HG03103 (cell line): ENCODE measurements at regions not wholly inside any gene's neighbourhood (a gene's known extent, or its start where the extent isn't known, plus 50 kb on each side); places are given as distances from the start of the nearest gene placed in this dataset.

ENCODE experiments used
- ATAC-seq: cut with Tn5 transposase; IDR thresholded peaks from one replicate; pipeline ENCODE4 v1.9.1; 2021; ENCODE audit warnings: low read depth; ENCODE audit not compliant: unreplicated experiment

- ATAC-seq, result no peak
Observed at GRCh38 chr6:169048865-169049205, 204.8 kb downstream of the THBS2 start.

- no peak for ATAC-seq
Observed at GRCh38 chr6:169048185-169048864, 205.3 kb downstream of the THBS2 start.

DNA sequence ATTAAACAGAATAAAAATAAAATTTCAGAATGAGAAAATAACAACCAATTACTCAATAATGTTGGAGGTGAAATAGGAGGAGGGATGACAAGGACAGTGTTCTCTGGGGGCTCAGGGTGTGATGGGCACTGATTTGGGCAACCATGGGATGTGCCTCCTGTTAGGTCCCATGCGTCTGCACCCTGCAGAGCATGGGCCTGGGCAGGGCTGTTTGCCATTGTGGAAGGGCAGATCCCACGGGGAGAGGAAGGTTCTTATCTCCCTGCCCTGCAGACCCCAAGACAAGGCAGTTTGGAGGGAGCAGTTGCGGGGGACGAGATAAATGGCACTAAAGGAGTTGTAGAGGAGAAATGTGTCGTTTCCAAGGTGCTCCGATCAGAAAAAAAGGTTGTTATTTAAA, 206.3 kb downstream of the THBS2 start:
- no peak for ATAC-seq

GRCh38 chr6:169046483-169047192, 207.0 kb downstream of the THBS2 start:
- no peak for ATAC-seq

DNA sequence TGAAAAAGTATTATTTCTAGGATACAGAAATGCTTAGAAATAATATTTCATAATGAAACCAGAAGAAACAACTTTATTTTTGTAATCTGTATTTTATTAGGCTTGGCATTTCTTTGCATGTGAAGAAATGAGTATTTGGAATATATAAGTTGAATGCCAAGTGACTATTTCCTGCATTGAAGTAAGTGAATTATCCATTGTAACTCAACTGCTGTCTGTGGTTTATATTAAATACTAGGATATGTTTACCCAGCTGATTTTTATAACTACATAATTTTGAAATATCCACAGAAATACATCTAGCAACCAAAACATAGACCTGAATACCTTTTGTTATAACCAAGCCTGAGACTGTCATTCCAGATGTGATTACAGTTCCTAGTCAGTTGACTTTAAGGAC, 207.6 kb downstream of the THBS2 start:
- no peak for ATAC-seq

GRCh38 chr6:169045486-169045885, 208.2 kb downstream of the THBS2 start:
- ATAC-seq, result no peak

- ATAC-seq, result no peak
Observed at GRCh38 chr6:169044381-169045230, 209.0 kb downstream of the THBS2 start.

DNA sequence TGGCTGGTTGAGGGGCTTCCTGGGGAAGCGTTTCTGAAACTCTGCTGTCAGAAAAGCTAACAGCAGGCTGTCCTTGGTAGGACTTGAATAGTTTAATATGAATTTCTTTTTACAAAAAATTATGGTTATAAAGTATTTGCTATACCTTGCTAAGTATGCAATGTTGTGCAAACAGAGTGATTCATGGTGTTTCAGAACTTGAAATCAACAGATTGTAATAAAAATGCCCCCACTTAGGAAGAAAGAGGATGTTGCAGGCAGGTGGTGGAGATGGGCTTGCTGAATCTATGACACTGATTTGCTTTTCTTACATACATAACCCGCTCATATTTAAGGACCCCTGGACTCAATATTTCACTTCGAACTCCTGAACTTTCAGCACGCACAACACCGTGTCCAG, 211.6 kb downstream of the THBS2 start:
- no peak for ATAC-seq

- no peak for ATAC-seq
Observed at GRCh38 chr6:169041078-169041477, 212.6 kb downstream of the THBS2 start.

GRCh38 chr6:169038691-169039090, 215.0 kb downstream of the THBS2 start:
- ATAC-seq, result no peak

DNA sequence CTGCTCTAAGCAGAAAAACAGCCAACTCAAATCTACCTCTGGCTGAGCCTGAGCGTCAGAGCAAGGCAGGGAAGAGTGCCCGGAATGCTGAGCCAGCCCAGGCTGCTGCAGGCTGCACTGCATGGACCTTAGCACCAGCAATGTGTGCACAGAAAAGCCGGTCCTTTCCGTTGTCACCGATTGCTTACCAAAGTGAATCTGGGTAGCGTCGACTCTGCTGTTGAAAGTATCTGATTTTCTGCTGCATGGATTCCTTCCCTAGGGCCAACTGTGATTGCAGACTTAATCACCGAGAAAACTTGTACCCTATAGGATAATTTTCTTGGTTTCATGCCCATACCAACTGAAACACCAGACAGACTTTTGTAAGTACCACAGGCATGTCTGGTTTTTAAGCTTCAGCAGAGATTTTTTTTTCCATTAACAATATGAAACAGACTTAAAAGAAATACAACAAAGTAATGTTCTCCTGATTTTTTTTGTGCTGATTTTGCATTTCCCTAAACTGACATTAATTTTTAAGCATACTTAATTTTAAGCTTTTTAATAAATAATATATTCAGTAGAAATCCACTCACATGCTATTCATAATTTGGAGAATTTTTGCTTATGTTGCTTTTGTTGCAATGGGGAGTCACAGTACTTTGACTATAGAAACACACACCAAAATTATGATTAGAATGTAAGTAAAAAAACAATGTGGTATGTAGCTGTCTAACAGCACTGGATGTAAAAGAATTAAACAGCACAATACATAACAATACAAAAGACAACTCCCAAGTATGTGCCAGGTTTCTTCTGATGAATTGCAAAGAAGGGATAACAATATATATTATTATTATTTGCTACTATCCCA, 218.0 kb downstream of the THBS2 start:
- ATAC-seq, result no peak

DNA sequence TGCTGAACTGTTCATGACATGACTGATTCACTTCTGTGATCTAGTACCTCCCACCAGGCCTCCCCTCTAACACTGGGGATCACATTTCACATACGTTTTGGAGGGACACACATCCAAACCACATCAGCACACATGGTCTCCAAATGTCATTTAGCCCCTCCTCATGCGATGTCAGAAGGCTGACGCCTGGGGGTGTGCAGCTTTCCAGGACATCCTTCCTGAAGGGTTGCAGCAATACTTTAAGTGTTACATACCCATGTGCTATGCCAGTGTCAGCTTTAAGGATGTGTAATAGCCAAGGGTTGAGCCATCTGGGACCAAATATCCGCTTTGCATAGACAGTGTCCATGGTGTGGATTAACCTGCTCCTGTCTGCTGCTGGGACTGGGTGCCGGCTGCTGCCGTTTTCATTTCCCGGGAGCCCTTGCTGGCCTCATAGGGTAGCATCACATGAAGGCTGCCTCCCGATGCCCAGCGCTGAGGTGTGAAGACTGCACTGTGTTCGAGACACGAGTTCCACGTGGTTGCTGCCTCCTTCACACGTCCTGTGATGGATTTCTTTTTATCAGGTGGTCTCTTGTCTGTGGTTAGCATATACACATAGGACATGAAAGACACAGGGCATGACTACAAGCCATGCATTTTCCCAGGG, 219.0 kb downstream of the THBS2 start:
- no peak for ATAC-seq

DNA sequence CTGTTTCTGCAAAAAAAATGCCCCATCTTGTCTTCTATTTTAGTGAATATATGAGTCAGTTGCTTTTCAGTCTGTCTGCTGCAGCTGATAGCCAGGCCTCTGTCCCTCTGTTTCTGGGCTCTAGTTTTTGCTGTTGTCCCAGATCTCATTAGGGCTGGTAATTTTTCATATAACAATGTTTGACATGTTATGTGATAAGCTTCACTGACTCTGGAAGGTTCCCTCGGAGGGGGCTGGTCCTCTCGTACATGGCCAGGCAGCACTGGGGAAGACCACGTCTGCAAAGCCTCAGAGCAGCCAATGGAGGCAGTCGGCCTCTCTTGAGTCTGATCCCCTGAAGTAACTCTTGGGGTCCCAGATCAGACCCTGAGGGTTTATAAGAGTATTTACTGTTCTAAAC, 223.8 kb downstream of the THBS2 start:
- ATAC-seq, result no peak

DNA sequence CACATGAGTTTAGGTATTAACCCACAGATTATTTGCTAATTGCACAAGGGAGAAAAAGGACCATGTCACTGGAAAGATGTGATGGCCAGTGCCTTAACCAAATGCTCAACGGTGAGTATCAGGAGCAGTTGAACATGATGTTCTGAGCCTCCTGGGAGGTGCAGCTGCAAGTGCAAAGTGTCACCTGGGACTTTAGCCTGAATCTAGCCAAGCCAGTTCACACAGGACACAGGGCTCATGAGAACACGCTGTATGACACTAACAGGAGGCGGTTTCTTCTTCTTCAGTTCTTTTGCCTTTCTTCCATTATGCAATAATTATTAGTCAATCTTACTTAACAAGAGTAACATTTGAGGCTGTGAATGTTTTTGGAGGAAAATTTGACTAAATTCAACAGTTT, 225.3 kb downstream of the THBS2 start:
- no peak for ATAC-seq

- no peak for ATAC-seq
Observed at GRCh38 chr6:169026175-169026574, 227.5 kb downstream of the THBS2 start.

- ATAC-seq, result no peak
Observed at GRCh38 chr6:169024047-169024660, 229.5 kb downstream of the THBS2 start.

DNA sequence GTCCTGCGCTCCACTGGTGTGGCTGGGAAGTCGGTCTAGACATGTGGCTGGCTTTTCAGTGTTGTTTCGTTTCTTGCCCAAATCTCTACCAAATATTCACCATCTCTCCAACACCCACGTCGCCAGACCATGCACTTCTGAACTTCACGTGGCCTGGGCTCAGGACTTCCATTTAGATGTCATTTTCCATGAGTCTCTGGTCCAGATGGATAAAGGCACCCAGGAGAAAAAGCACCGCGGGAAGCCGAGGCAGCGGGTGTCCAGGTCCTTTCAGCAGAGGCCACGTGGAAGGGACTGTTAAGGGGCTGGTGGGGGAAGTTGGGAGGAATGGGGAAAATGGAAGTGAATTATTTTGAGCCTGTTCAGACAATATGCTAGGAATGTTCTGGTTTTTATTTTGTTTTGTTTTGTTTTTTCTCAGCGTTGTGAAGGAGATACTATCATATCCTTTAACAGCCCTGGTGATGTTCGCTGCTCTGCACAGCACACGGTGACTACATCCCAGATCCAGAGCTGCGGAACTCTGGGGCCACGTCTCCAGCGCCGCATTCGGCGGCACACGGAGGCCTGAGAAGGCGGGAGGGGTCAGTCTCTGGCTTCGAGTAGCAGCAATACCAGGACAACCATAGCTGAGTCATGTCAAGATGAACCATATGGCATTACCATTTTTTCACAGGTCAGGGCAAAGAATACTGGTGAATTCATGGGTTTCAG, 230.3 kb downstream of the THBS2 start:
- no peak for ATAC-seq

DNA sequence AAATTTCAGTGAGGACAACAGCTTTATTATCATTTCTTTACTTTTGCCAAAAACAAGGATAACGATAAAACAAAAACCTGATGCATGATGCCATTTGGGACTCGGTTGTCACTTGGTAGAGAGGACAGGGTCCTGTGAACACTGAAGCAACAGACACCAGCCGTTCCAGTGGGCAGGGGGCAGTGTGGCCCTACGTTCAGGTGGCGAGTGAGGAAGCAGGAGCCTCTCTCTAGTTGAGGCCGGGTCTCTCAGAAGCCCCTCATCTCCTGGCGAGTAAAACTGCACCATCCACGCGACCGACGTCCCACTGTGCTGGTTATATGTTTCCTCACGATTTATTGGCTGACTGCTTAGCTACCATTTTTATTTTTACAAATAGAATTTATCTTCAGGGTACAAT, 231.6 kb downstream of the THBS2 start:
- no peak for ATAC-seq

GRCh38 chr6:169020821-169021220, 232.8 kb downstream of the THBS2 start:
- ATAC-seq, result no peak
